H9 (cell line): ENCODE measurements at regions not wholly inside any gene's neighbourhood (a gene's known extent, or its start where the extent isn't known, plus 50 kb on each side); places are given as distances from the start of the nearest gene placed in this dataset.

ENCODE experiments used
- DNase-seq: peaks from one replicate; pipeline ENCODE4 v3.0.0-alpha.2; 2017
- H2AFZ ChIP-seq: one replicate; pipeline ENCODE4 v1.6.1; 2013; ENCODE audit warnings: mild to moderate bottlenecking, low read length, control low read depth, moderate library complexity
- H2AK5ac ChIP-seq: 2 replicates; pipeline ENCODE4 v1.6.1; 2013; ENCODE audit warnings: low read length, control low read depth, mixed read lengths; ENCODE audit not compliant: insufficient read length
- H2BK120ac ChIP-seq: one replicate; pipeline ENCODE4 v1.6.1; 2013; ENCODE audit warnings: low read depth, mild to moderate bottlenecking, low read length, control low read depth, inconsistent platforms; ENCODE audit not compliant: poor library complexity, severe bottlenecking
- H2BK12ac ChIP-seq: 2 replicates; pipeline ENCODE4 v1.6.1; 2013; ENCODE audit warnings: low read length, control low read depth, mixed read lengths, low read depth; ENCODE audit not compliant: insufficient read length
- H2BK15ac ChIP-seq: 2 replicates; pipeline ENCODE4 v1.6.1; 2013; ENCODE audit warnings: low read depth, low read length, control low read depth
- H2BK20ac ChIP-seq: one replicate; pipeline ENCODE4 v1.6.1; 2013; ENCODE audit warnings: low read depth, mild to moderate bottlenecking, low read length, control low read depth, inconsistent platforms; ENCODE audit not compliant: poor library complexity, severe bottlenecking
- H2BK5ac ChIP-seq: 2 replicates; pipeline ENCODE4 v1.6.1; 2013; ENCODE audit warnings: low read length, control low read depth, mixed read lengths; ENCODE audit not compliant: insufficient read length
- H3K14ac ChIP-seq: 2 replicates; pipeline ENCODE4 v1.6.1; 2013; ENCODE audit warnings: low read length, control low read depth; ENCODE audit not compliant: insufficient read depth
- H3K18ac ChIP-seq: 2 replicates; pipeline ENCODE4 v1.6.1; 2013; ENCODE audit warnings: low read depth, mild to moderate bottlenecking, mixed read lengths, low read length, control low read depth; ENCODE audit not compliant: insufficient read length
- H3K23ac ChIP-seq: 2 replicates; pipeline ENCODE4 v1.6.1; 2013; ENCODE audit warnings: low read length, control low read depth, mixed read lengths, low read depth; ENCODE audit not compliant: insufficient read length
- H3K23me2 ChIP-seq: 2 replicates; pipeline ENCODE4 v1.6.1; 2013; ENCODE audit warnings: low read depth, mild to moderate bottlenecking, mixed read lengths, low read length, control low read depth; ENCODE audit not compliant: insufficient read length, poor library complexity, severe bottlenecking
- H3K27ac ChIP-seq: 2 replicates; pipeline ENCODE4 v1.5.1; 2013; ENCODE audit warnings: low read length, control low read depth, mixed read lengths, low read depth; ENCODE audit not compliant: insufficient read length
- H3K27me3 ChIP-seq: 2 replicates; pipeline ENCODE4 v1.6.1; 2013; ENCODE audit warnings: low read length, control low read depth, inconsistent platforms; ENCODE audit not compliant: insufficient read depth
- H3K4ac ChIP-seq: 2 replicates; pipeline ENCODE4 v1.6.1; 2013; ENCODE audit warnings: low read depth, mild to moderate bottlenecking, control low read depth, inconsistent platforms, low read length, moderate library complexity
- H3K4me1 ChIP-seq: 2 replicates; pipeline ENCODE4 v1.6.1; 2013; ENCODE audit warnings: low read length, control low read depth, inconsistent platforms; ENCODE audit not compliant: insufficient read depth
- H3K4me2 ChIP-seq: 2 replicates; pipeline ENCODE4 v1.6.1; 2013; ENCODE audit warnings: low read length, control low read depth, mixed read lengths; ENCODE audit not compliant: insufficient read length, insufficient read depth
- H3K56ac ChIP-seq: 2 replicates; pipeline ENCODE4 v1.6.1; 2013; ENCODE audit warnings: low read depth, mild to moderate bottlenecking, mixed read lengths, low read length, control low read depth; ENCODE audit not compliant: insufficient read length
- H3K79me1 ChIP-seq: 2 replicates; pipeline ENCODE4 v1.6.1; 2013; ENCODE audit warnings: low read depth, mild to moderate bottlenecking, moderate library complexity, low read length, control low read depth, inconsistent platforms; ENCODE audit not compliant: insufficient read depth, poor library complexity, severe bottlenecking
- H3K79me2 ChIP-seq: 2 replicates; pipeline ENCODE4 v1.6.1; 2013; ENCODE audit warnings: low read length, control low read depth, inconsistent platforms; ENCODE audit not compliant: insufficient read depth
- H3K9ac ChIP-seq: 2 replicates; pipeline ENCODE4 v1.6.1; 2013; ENCODE audit warnings: low read length, control low read depth, mixed read lengths; ENCODE audit not compliant: insufficient read length; ENCODE audit errors: extremely low read depth
- H3K9me3 ChIP-seq: one replicate; pipeline ENCODE4 v1.6.1; 2013; ENCODE audit warnings: low read depth, low read length, inconsistent platforms; ENCODE audit not compliant: control insufficient read depth
- H3T11ph ChIP-seq: one replicate; pipeline ENCODE4 v1.6.1; 2013; ENCODE audit warnings: mild to moderate bottlenecking, low read length, control low read depth, inconsistent platforms
- H4K20me1 ChIP-seq: one replicate; pipeline ENCODE4 v1.6.1; 2013; ENCODE audit not compliant: control insufficient read depth, insufficient read length, insufficient read depth
- H4K5ac ChIP-seq: 2 replicates; pipeline ENCODE4 v1.6.1; 2013; ENCODE audit warnings: low read depth, mild to moderate bottlenecking, mixed read lengths, low read length, control low read depth; ENCODE audit not compliant: insufficient read length
- H4K8ac ChIP-seq: replicated peaks from 2 replicates; pipeline ENCODE4 v1.6.1; 2013; ENCODE audit warnings: low read length, control low read depth, mixed read lengths, low read depth; ENCODE audit not compliant: insufficient read length
- H4K91ac ChIP-seq: 2 replicates; pipeline ENCODE4 v1.6.1; 2013; ENCODE audit warnings: low read depth, mild to moderate bottlenecking, moderate library complexity, mixed read lengths, low read length, control low read depth; ENCODE audit not compliant: insufficient read length
- H3K27ac Mint-ChIP-seq, 3 experiments: 2 replicates in 2 of 3; 3 replicates in 1 of 3; pipeline ENCODE4 v1.8.0; 2020 to 2021; ENCODE audit warnings: mixed read lengths in 3 of 3, mild to moderate bottlenecking in 1 of 3, moderate library complexity in 1 of 3
- H3K27me3 Mint-ChIP-seq: 2 replicates; pipeline ENCODE4 v1.8.0; 2021; ENCODE audit warnings: low read depth, mild to moderate bottlenecking, moderate library complexity, mixed read lengths
- H3K36me3 Mint-ChIP-seq, 3 experiments: 2 replicates in 2 of 3; 3 replicates in 1 of 3; pipeline ENCODE4 v1.8.0; 2020 to 2021; ENCODE audit warnings: low read depth in 3 of 3, mixed read lengths in 3 of 3; ENCODE audit not compliant: insufficient read depth in 1 of 3
- H3K4me1 Mint-ChIP-seq, 2 experiments: 2 replicates each; pipeline ENCODE4 v1.8.0; 2020; ENCODE audit warnings: mixed read lengths in 2 of 2
- H3K4me3 Mint-ChIP-seq, 2 experiments: 2 replicates in 1 of 2; 3 replicates in 1 of 2; pipeline ENCODE4 v1.8.0; 2020 to 2021; ENCODE audit warnings: mild to moderate bottlenecking in 2 of 2, mixed read lengths in 2 of 2, moderate library complexity in 1 of 2
- H3K9me3 Mint-ChIP-seq, 2 experiments: 2 replicates in 1 of 2; 3 replicates in 1 of 2; pipeline ENCODE4 v1.8.0; 2020; ENCODE audit warnings: mild to moderate bottlenecking in 2 of 2, mixed read lengths in 2 of 2, moderate library complexity in 1 of 2
- CTCF ChIP-seq: fragments of 200-600 bp; sonication (generic); conservative IDR thresholded peaks from 3 replicates; pipeline ENCODE4 v1.8.0; 2021; ENCODE audit warnings: antibody characterized with exemption, mild to moderate bottlenecking

- Histone ChIP-seq H3K9me3 (no peaks in the 10 kb centered on the region), H3K9ac (no peak overlapping the region), H2BK15ac (no peak overlapping the region), H3K23ac (no peak overlapping the region), H3K27me3 (no peaks in the 10 kb centered on the region), H3K27ac (no peak overlapping the region), H2AFZ (no peak overlapping the region), H3K56ac (no peak overlapping the region), H2BK5ac (no peak overlapping the region), H3K4me2 (no peak overlapping the region), H2BK120ac (no peak overlapping the region), H3K18ac (no peak overlapping the region), H4K20me1 (no peaks in the 10 kb centered on the region), H4K91ac (no peak overlapping the region), H2BK12ac (no peak overlapping the region), H2BK20ac (no peak overlapping the region), H3K23me2 (no peaks in the 10 kb centered on the region), H3K4me1 (no peaks in the 10 kb centered on the region; the same call in 1 of the 2 replicates), H3T11ph (no peak overlapping the region), H3K79me2 (no peaks in the 10 kb centered on the region), H4K5ac (no peak overlapping the region), H3K4ac (no peak overlapping the region), H4K8ac (no peak overlapping the region), H3K14ac (no peak overlapping the region), H2AK5ac (no peak overlapping the region), H3K79me1 (no peaks in the 10 kb centered on the region)
- no peaks in the 10 kb centered on the region for H3K27me3 Mint-ChIP-seq
- H3K9me3 Mint-ChIP-seq: peaks cover 25 to 28% of the 10 kb centered on the region in 2 experiments
- no peak overlapping the region for H3K4me3 Mint-ChIP-seq
- no peak for DNase-seq
- peaks cover 21 to 30% (median 24%) of the 10 kb centered on the region in 3 experiments for H3K36me3 Mint-ChIP-seq
- peaks cover 4 to 16% of the 10 kb centered on the region in 2 experiments for H3K4me1 Mint-ChIP-seq
- H3K27ac Mint-ChIP-seq: no peak overlapping the region; a peak in 1 of 7 replicates
- no peak for TF ChIP-seq CTCF
Observed at GRCh38 chr12:46579474-46579873, 206.9 kb upstream of the SLC38A2 start.
